Prostate gland (tissue), 2 donors: ENCODE measurements at regions not wholly inside any gene's neighbourhood (a gene's known extent, or its start where the extent isn't known, plus 50 kb on each side); places are given as distances from the start of the nearest gene placed in this dataset.
"Not testable (repeated sequence)": the region's sequence is repeated elsewhere in the genome, so short reads cannot be mapped to it uniquely, and the experiment has no call there.

Experiments used
- DNase-seq: peaks from one replicate; pipeline ENCODE4 v3.0.0-alpha.2; 2019; ENCODE audit warnings: low spot score
- H3K27ac ChIP-seq, 2 donors: fragments of 200-600 bp; sonication (generic); 2 replicates each; pipeline ENCODE4 v1.5.1; 2017 to 2019
- H3K27me3 ChIP-seq: fragments of 200-600 bp; sonication (generic); replicated peaks from 2 replicates; pipeline ENCODE4 v1.5.1; 2019; ENCODE audit not compliant: insufficient read depth
- H3K36me3 ChIP-seq, 2 donors: fragments of 200-600 bp; sonication (generic); 1 replicate in 1 of 2; 2 replicates in 1 of 2; pipeline versions ENCODE4 v1.5.1 to v1.8.1; 2017 to 2019
- H3K4me1 ChIP-seq: fragments of 200-600 bp; sonication (generic); replicated peaks from 2 replicates; pipeline ENCODE4 v1.5.1; 2019
- H3K4me3 ChIP-seq, 2 donors: fragments of 200-600 bp; sonication (generic); 2 replicates each; pipeline ENCODE4 v1.5.1; 2017 to 2019
- H3K9me3 ChIP-seq: fragments of 200-600 bp; sonication (generic); 2 replicates; pipeline ENCODE4 v1.5.1; 2017
- POLR2A ChIP-seq: fragments of 450-650 bp; IDR thresholded peaks from one replicate; pipeline ENCODE4 v1.6.1; 2016; ENCODE audit warnings: antibody characterized with exemption, mild to moderate bottlenecking
- POLR2AphosphoS5 ChIP-seq: sonication (generic); formaldehyde crosslinking; IDR thresholded peaks from one replicate; pipeline ENCODE4 v1.6.1; 2017; ENCODE audit warnings: antibody characterized with exemption
- WGBS: methylation state at CpG from one replicate; pipeline ENCODE4 v1.1.5; 2018; 5-methylcytosine and 5-hydroxymethylcytosine counted together
- intact Hi-C: fragments of 100-400 bp; cut with DNase I; formaldehyde crosslinking; loops from one replicate; pipeline ENCODE4 v1.14.2; 2022
- TF ChIP-seq, protein P1 (sequence below), 4 experiments: fragments of 200-600 bp in 2 of 4; fragments of 450-650 bp in 2 of 4; sonication (generic) in 2 of 4; IDR thresholded peaks; 1 replicate in 3 of 4; 2 replicates in 1 of 4; pipeline ENCODE4 v1.5.1; 2016 to 2019; ENCODE audit warnings: antibody characterized with exemption in 4 of 4, mild to moderate bottlenecking in 2 of 4, moderate library complexity in 2 of 4

DNA sequence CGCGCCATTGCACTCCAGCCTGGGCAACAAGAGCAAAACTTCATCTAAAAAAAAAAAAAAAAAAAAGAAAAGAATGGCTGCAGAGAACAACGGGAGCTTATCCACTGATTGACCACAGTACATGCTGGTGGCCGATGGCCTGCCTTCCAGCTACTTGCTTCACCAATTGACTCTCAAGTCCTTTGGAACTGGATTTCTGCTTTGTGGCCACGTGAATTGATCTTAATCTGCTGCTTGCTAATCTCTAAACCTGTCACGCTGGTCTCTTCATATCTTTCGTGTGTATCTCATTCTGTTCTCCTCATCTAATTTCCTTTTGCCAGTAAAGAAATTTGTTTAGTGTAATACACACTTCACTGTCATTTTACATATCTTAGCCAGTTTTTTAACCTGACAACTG, 512.5 kb upstream of the CNTNAP5 start:
- intact Hi-C loops, result no loop called here
- Histone ChIP-seq H3K4me3 (no peak overlapping the region), H3K27ac (no peak overlapping the region), H3K36me3 (no peaks in the 10 kb centered on the region), H3K4me1 (no peaks in the 10 kb centered on the region), H3K27me3 (no peaks in the 10 kb centered on the region), H3K9me3 (no peaks in the 10 kb centered on the region)
- DNase-seq, result no peak
- WGBS, result 54% methylated on average over 7 of the region's 7 CpGs
- TF ChIP-seq POLR2A (no peak), POLR2AphosphoS5 (no peak)
- TF ChIP-seq, protein P1, sequence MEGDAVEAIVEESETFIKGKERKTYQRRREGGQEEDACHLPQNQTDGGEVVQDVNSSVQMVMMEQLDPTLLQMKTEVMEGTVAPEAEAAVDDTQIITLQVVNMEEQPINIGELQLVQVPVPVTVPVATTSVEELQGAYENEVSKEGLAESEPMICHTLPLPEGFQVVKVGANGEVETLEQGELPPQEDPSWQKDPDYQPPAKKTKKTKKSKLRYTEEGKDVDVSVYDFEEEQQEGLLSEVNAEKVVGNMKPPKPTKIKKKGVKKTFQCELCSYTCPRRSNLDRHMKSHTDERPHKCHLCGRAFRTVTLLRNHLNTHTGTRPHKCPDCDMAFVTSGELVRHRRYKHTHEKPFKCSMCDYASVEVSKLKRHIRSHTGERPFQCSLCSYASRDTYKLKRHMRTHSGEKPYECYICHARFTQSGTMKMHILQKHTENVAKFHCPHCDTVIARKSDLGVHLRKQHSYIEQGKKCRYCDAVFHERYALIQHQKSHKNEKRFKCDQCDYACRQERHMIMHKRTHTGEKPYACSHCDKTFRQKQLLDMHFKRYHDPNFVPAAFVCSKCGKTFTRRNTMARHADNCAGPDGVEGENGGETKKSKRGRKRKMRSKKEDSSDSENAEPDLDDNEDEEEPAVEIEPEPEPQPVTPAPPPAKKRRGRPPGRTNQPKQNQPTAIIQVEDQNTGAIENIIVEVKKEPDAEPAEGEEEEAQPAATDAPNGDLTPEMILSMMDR (IDR thresholded peaks at IDR 0.05), result no peak

DNA sequence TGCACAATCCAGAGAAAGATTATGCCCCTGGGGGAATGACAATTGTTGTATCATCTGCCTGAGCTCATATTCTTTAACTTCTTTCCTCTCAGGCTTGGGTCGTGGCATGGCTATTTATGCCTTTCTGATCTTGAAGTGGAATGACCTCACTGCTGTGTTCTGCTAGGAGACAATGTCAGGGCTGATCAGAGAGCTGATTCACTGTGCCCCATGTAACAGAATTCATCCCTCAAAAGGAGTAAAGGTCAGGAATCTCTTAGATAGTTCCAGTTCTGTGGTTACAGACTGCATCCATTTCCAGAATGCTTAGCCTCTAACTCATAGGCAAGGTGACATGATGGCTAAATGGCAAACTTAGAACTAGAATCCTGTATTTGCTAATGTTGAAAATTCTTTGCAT, 511.7 kb upstream of the CNTNAP5 start:
- no peak for TF ChIP-seq POLR2A
- TF ChIP-seq, protein P1 (IDR thresholded peaks at IDR 0.05), result no peak
- TF ChIP-seq POLR2AphosphoS5, result no peak
- intact Hi-C loops, result no loop called here
- Histone ChIP-seq H3K4me3 (no peak overlapping the region), H3K36me3 (no peaks in the 10 kb centered on the region), H3K4me1 (no peaks in the 10 kb centered on the region), H3K27ac (no peak overlapping the region), H3K27me3 (no peaks in the 10 kb centered on the region), H3K9me3 (no peaks in the 10 kb centered on the region)
- WGBS, result 20% methylated on average over 1 of the region's 1 CpG
- DNase-seq, result no peak

DNA sequence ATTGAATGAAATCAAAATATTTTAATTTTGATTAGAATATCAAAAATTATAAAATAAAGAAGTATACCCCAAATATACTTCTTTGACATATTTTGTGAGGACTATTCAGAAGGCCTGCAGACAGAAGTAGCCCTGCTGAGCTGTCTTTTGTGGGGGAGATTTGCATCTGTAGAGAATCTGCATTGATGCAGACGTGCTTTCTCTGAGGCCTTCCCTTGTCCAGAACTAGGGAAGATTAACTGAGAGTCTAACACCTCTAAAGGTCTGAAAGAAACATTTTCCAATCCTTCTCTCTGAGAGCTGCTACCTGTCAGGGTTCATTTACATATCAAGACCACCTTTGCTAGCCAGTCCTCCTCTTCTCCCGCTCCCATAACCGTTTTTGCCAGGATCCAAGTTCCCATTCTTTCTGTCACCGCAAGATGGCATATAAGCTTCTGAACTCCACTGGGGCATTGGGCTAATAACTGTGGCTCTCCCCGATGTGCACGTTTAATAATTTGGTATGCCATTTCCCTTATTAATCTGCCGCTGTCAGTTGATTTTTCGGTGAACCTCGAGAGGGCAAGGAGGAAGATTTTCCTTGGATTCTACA, 510.4 kb upstream of the CNTNAP5 start:
- intact Hi-C loops, result no loop called here

DNA sequence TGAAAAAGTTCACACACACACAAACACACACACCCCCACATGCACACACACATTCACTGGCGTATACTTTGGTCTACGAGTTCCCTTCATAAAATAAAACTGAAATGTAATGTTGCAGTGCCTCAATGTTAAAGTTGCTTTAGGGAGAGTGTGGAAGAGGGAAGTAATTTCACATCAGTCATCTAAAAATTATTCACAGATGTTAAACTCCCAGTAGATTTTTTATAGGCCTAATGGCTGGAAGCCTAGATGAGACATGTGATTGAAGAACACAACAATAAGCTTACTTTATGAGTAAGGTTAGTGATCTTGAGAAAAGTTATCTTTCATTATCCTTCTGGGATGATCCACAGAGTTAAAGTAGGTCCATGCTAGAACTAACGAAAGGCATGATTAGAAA, 506.7 kb upstream of the CNTNAP5 start:
- intact Hi-C loops, result no loop called here
- WGBS, result 74% methylated on average over 3 of the region's 3 CpGs
- H3K4me1 ChIP-seq, result no peaks in the 10 kb centered on the region
- no peak overlapping the region for H3K4me3 ChIP-seq
- no peaks in the 10 kb centered on the region for H3K27me3 ChIP-seq
- H3K27ac ChIP-seq, result no peak overlapping the region
- H3K36me3 ChIP-seq, result no peaks in the 10 kb centered on the region
- no peak for DNase-seq
- H3K9me3 ChIP-seq, result no peaks in the 10 kb centered on the region
- TF ChIP-seq POLR2AphosphoS5 (no peak), POLR2A (no peak)
- TF ChIP-seq, protein P1 (IDR thresholded peaks at IDR 0.05), result no peak

More for the DNA sequence above, 510.4 kb upstream of the CNTNAP5 start:
- no peak for DNase-seq
- Histone ChIP-seq H3K27ac (no peak overlapping the region), H3K36me3 (no peaks in the 10 kb centered on the region), H3K27me3 (no peaks in the 10 kb centered on the region), H3K4me3 (no peak overlapping the region), H3K4me1 (no peaks in the 10 kb centered on the region), H3K9me3 (no peaks in the 10 kb centered on the region)
- TF ChIP-seq POLR2AphosphoS5 (no peak), POLR2A (no peak)
- TF ChIP-seq, protein P1 (IDR thresholded peaks at IDR 0.05), result no peak
- 74% methylated on average over 9 of the region's 9 CpGs for WGBS

DNA sequence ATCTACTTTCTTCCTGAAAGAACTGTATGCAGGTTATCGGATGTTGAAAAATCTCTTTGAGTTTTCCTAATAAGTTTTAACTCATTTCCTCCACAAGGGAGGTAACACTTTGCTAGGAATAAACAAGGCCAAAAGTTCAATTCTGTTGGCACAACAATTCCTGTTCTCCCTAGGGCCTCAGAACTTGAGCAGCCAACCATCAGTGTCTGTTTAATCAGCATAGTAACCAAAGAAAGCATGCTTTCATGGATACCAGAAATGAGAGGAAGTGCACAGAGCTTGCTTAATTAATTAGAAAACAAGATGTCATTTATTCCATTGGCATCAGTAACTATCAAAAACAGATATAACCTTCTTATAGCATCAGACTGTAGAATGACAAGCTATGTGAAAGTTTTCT, 503.2 kb upstream of the CNTNAP5 start:
- no peaks in the 10 kb centered on the region for H3K36me3 ChIP-seq
- 53% methylated on average over 1 of the region's 1 CpG for WGBS

DNA sequence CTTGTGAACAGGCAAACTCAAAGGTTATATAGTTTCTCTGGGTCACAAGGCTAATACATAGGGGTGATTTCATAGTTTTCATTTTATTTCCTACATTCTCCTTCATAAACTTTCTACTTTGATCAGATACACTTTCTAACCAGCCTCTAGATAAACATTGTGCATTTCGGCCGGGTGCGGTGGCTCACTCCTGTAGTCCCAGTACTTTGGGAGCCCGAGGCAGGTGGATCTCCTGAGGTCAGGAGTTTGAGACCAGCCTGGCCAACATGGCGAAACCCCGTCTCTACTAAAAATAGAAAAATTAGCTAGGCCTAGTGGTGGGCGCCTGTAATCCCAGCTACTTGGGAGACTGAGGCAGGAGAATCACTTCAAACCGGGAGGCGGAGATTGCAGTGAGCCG, 502.6 kb upstream of the CNTNAP5 start:
- intact Hi-C loops, H3K9me3 ChIP-seq, H3K4me1 ChIP-seq, DNase-seq, H3K36me3 ChIP-seq, H3K27ac ChIP-seq, H3K27me3 ChIP-seq, H3K4me3 ChIP-seq: not testable (repeated sequence)
- 90% methylated on average over 10 of the region's 10 CpGs for WGBS

More for the DNA sequence above, 503.2 kb upstream of the CNTNAP5 start:
- Histone ChIP-seq H3K9me3 (no peaks in the 10 kb centered on the region), H3K4me1 (no peaks in the 10 kb centered on the region), H3K4me3 (no peak overlapping the region), H3K27ac (no peak overlapping the region), H3K27me3 (no peaks in the 10 kb centered on the region)
- intact Hi-C loops, result no loop called here
- DNase-seq, result no peak
- TF ChIP-seq, protein P1 (IDR thresholded peaks at IDR 0.05), result no peak
- TF ChIP-seq POLR2A (no peak), POLR2AphosphoS5 (no peak)
